ENCODE measurements at regions not wholly inside any gene's neighbourhood (a gene's known extent, or its start where the extent isn't known, plus 50 kb on each side); places are given as distances from the start of the nearest gene placed in this dataset.

DNA sequence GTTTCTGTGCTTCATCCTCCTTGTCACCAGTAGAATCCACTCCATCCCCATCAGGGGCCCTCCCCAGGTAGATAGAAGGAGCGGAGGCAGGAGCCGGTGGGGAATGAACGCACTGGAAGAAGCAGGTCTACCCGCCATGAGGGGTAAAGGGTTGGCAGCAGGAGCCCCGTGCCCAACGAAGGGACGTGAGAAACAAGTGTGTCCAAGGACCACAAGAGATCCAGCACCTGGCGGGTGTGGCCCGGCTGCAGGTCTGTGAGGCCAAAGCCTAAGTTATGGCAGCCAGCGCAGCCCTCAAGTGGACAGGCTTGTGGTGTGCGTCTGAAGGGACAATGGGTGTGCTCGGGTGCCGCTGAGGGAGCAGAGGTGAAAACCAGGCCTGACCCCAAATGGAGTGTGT is 94.3 kb downstream of the IRX2 start:
- Histone ChIP-seq H3K9me3 (ENCODE audit: control insufficient read depth in 1 of 2, insufficient read depth in 1 of 2, low read depth in 1 of 2, low read length in 2 of 2) (peaks cover 6 to 29% of the 10 kb centered on the region in 2 experiments; a peak in 2 of 4 replicates), H3K27me3 (ENCODE audit: insufficient read depth, low read length) (no peaks in the 10 kb centered on the region), H4K20me1 (ENCODE audit: insufficient read depth) (no peaks in the 10 kb centered on the region), H3K4me3 (replicated peaks in 1 of 2; ENCODE audit: low read depth in 1 of 2, low read length in 2 of 2) (no peak overlapping the region), H3K27ac (ENCODE audit: low read depth, low read length) (no peak overlapping the region), H3K9me2 (ENCODE audit: insufficient read depth) (no peaks in the 10 kb centered on the region), H3K4me1 (ENCODE audit: control insufficient read depth in 1 of 2, insufficient read depth in 2 of 2, low read length in 2 of 2) (no peaks in the 10 kb centered on the region), H2AFZ (ENCODE audit: low read depth, low read length, poor library complexity, severe bottlenecking) (no peak overlapping the region), H3K4me2 (ENCODE audit: low read length) (no peak overlapping the region), H3K79me2 (ENCODE audit: insufficient read depth, low read length) (no peaks in the 10 kb centered on the region), H3K36me3 (ENCODE audit: control insufficient read depth in 1 of 2, insufficient read depth in 2 of 2, low read length in 2 of 2) (no peaks in the 10 kb centered on the region), H3K9ac (ENCODE audit: low read length) (no peak overlapping the region)
- intact Hi-C loops (cut with micrococcal nuclease) = no loop called here
- DNase-seq (ENCODE audit: low read depth, low spot score) = no peak
- BruUV-seq (replicated peaks) = no TSS peak
- ChIA-PET CTCF (no interaction called here), POLR2A (no interaction called here), RAD21 (ENCODE audit: low non-redundant PET in 1 of 2, low total read pairs in 2 of 2, uncharacterized antibody in 2 of 2, unreplicated experiment in 2 of 2) (no interaction called here)
- no peak for ATAC-seq
- TF ChIP-seq FOSL1 (IDR thresholded peaks at IDR 0.05; ENCODE audit: low read depth) (no peak), YY1 (IDR thresholded peaks at IDR 0.05; ENCODE audit: extremely low read depth, insufficient replicate concordance, low read depth, low read length) (no peak), EGR1 (IDR thresholded peaks at IDR 0.05; ENCODE audit: low read depth) (no peak), EZH2 (IDR thresholded peaks at IDR 0.05) (no peak), ZNF274 (IDR thresholded peaks at IDR 0.05; ENCODE audit: low read depth, low read length) (no peak), POLR2A (IDR thresholded peaks at IDR 0.05; ENCODE audit: borderline replicate concordance, extremely low read depth, insufficient read depth, insufficient read length) (no peak), CEBPB (IDR thresholded peaks at IDR 0.05; ENCODE audit: low read depth) (no peak), JUND (IDR thresholded peaks at IDR 0.05) (no peak), RAD21 (IDR thresholded peaks at IDR 0.05; ENCODE audit: low read depth) (no peak), ELF1 (IDR thresholded peaks at IDR 0.05; ENCODE audit: borderline replicate concordance, low read depth) (no peak), CBX3 (IDR thresholded peaks at IDR 0.05; ENCODE audit: low read depth) (no peak), TCF7L2 (IDR thresholded peaks at IDR 0.05; ENCODE audit: borderline replicate concordance, extremely low read depth, insufficient read depth, insufficient read length) (no peak)
- TF ChIP-seq, protein P1, sequence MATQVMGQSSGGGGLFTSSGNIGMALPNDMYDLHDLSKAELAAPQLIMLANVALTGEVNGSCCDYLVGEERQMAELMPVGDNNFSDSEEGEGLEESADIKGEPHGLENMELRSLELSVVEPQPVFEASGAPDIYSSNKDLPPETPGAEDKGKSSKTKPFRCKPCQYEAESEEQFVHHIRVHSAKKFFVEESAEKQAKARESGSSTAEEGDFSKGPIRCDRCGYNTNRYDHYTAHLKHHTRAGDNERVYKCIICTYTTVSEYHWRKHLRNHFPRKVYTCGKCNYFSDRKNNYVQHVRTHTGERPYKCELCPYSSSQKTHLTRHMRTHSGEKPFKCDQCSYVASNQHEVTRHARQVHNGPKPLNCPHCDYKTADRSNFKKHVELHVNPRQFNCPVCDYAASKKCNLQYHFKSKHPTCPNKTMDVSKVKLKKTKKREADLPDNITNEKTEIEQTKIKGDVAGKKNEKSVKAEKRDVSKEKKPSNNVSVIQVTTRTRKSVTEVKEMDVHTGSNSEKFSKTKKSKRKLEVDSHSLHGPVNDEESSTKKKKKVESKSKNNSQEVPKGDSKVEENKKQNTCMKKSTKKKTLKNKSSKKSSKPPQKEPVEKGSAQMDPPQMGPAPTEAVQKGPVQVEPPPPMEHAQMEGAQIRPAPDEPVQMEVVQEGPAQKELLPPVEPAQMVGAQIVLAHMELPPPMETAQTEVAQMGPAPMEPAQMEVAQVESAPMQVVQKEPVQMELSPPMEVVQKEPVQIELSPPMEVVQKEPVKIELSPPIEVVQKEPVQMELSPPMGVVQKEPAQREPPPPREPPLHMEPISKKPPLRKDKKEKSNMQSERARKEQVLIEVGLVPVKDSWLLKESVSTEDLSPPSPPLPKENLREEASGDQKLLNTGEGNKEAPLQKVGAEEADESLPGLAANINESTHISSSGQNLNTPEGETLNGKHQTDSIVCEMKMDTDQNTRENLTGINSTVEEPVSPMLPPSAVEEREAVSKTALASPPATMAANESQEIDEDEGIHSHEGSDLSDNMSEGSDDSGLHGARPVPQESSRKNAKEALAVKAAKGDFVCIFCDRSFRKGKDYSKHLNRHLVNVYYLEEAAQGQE (IDR thresholded peaks at IDR 0.05; ENCODE audit: low read depth) = no peak
- TF ChIP-seq, protein P2, sequence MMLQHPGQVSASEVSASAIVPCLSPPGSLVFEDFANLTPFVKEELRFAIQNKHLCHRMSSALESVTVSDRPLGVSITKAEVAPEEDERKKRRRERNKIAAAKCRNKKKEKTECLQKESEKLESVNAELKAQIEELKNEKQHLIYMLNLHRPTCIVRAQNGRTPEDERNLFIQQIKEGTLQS (IDR thresholded peaks at IDR 0.05) = no peak
- TF ChIP-seq, protein P3, sequence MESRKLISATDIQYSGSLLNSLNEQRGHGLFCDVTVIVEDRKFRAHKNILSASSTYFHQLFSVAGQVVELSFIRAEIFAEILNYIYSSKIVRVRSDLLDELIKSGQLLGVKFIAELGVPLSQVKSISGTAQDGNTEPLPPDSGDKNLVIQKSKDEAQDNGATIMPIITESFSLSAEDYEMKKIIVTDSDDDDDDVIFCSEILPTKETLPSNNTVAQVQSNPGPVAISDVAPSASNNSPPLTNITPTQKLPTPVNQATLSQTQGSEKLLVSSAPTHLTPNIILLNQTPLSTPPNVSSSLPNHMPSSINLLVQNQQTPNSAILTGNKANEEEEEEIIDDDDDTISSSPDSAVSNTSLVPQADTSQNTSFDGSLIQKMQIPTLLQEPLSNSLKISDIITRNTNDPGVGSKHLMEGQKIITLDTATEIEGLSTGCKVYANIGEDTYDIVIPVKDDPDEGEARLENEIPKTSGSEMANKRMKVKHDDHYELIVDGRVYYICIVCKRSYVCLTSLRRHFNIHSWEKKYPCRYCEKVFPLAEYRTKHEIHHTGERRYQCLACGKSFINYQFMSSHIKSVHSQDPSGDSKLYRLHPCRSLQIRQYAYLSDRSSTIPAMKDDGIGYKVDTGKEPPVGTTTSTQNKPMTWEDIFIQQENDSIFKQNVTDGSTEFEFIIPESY (IDR thresholded peaks at IDR 0.05; ENCODE audit: extremely low read depth, insufficient replicate concordance, low read length) = no peak

Data from HCT116 (cell line).